ENCODE measurements at regions not wholly inside any gene's neighbourhood (a gene's known extent, or its start where the extent isn't known, plus 50 kb on each side); places are given as distances from the start of the nearest gene placed in this dataset.

DNA sequence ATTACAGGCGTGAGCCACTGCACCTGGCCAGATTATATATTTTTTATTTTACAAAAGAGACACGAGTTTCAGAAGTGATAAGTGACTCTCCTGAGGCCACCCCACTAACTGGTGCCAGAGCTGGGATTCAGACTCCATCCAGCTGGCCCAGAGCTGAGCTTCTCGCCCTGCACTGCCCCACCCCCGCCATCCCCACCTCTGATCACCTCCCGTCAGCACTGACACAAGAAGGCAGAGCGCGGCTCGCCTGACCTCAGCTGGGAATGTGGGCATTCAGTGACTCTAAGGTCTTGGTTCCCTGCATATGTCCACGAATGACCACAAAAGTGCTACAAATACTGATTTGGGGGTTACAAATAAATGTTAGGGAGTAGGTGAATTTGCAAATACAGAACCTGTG is 56.1 kb upstream of the GALNT15 start:
- DNase-seq: no peak

DNA sequence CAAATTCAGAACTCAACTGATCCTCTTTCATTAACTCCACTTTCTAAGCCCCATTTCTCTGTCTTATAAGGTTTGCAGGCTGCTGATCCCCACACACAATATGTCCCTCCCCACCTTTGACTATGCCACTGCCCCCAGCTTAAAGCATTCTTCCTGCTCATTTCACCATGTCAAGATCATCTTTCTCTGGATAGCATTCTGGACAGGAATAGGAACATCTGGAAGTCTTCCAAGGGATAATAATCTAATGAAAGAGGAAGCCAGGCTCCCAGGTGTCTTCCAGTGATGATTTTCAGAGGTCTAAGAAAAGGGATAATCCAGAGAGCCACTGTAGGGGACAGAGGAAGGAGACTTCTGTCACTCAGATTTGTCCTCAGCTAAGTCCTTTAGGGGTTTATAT is 54.6 kb upstream of the GALNT15 start:
- DNase-seq: no peak

DNA sequence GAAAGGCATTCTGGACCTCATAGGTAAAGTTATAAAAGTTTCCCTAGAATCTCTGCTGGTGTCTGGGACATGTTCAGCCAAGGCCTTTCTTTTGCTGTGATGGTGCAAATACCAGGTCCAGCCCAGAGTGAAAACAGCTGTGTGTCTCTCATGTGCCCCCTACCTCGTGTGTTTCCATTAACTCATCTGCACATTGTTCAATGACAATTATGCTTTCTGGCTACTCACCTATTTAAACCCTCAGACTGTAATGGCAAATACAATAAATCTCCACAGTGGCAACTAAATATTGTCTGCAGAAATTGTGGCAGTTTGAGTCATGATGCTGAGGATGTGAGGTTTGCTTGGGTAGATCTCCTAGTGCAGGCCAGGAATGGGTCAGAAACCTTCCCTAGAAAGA is 53.1 kb upstream of the GALNT15 start:
- no peak for DNase-seq

DNA sequence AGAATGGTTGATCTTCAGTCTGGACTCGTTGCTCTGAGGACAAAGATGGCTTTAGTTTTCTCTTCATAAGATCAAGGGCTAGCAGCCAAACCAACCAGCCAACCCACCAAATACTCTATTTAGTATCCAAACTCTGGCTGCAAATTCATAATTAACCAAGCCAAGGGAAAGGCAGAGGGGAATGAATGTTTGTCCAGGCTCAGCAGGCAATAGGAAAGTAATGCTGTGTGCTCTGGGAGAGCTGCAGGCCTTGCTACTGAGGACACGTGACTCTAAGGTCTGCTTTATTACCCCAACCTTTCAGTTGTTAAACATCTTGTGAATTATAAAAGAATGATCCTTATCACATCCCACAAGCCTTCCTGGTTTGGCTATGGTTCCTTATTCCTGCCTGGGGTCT is 52.3 kb upstream of the GALNT15 start:
- no peak for DNase-seq

DNA sequence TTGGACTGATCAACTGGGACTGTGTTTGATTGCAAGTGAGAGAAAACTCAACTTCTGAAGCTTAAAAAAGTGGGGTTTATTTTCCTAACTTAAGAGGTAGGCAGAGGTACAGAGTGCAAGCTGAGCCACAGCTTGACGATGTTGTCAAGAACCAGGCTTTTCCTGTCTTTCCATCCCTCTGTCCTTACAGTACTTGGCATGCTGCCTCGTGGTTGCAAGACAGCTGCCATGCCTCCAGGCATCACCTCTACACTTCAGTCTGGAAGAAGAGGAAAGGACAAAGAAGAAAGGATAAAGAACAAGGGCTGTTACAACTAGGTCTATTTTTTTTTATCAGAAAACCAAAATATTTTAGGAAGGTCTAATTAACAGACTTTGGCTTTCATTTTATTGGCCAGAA is 51.8 kb upstream of the GALNT15 start:
- DNase-seq: no peak

DNA sequence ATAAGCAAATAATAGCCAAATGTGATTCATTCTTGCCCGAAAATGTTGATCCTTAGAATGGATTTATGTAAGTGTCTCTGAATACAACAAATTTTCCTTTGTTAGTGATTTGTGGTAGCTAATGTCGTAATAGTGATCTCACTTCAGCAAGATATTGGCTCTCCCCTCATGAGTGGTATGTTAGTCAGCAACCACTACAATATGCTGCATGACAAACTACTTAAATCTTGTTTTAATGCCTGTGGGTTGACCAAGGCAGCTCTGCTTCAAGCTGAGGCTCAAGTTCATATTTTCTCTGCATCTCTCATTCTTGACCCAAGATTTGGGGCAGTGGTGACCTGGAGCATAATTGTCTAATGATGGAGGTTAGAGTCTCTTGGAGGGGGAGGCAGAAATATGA is 49.8 kb upstream of the GALNT15 start:
- no peak for DNase-seq
